ENCODE measurements at regions not wholly inside any gene's neighbourhood (a gene's known extent, or its start where the extent isn't known, plus 50 kb on each side); places are given as distances from the start of the nearest gene placed in this dataset.

DNA sequence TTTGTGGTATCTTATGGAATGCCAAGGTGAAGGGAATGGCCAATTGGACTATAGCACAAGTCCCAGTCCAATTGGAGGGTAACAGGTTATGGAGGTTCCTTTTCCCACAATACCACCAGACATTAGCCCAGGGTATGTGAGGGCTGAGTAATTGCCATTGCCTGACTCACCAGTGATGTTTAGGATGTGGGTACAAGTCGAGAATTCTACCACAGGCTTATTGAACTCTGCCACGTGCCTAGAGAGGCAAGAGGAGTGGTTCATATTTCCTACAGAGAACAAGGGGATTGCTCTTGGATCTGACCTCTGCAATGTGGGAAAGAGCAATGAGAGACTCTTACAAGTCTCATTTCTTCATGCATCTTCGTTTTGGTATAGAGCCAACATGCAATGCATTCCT is 85.0 kb upstream of the XCR1 start:
- no peak overlapping the region for H4K5ac ChIP-seq (ENCODE audit: insufficient read length, low read depth, low read length)
- H2BK15ac ChIP-seq (ENCODE audit: low read depth, low read length) = no peak overlapping the region
- no peak overlapping the region for H2AK5ac ChIP-seq (ENCODE audit: insufficient read length, low read length)
- H2AFZ ChIP-seq (ENCODE audit: low read length) = no peak overlapping the region
- Mint-ChIP-seq H3K4me1 (peaks cover 21 to 32% of the 10 kb centered on the region in 2 experiments), H3K36me3 (ENCODE audit: insufficient read depth in 1 of 3, low read depth in 3 of 3) (peaks cover 0 to 10% (median 0%) of the 10 kb centered on the region in 3 experiments; a peak in 1 of 7 replicates), H3K4me3 (no peak overlapping the region), H3K27me3 (ENCODE audit: low read depth) (peaks cover 2% of the 10 kb centered on the region; the same call in 1 of the 2 replicates), H3K9me3 (peaks cover 2 to 6% of the 10 kb centered on the region in 2 experiments; a peak in 3 of 5 replicates), H3K27ac (no peak overlapping the region)
- no peak overlapping the region for H2BK5ac ChIP-seq (ENCODE audit: insufficient read length, low read length)
- H4K8ac ChIP-seq (replicated peaks; ENCODE audit: insufficient read length, low read depth, low read length) = no peak overlapping the region
- no peaks in the 10 kb centered on the region for H3K79me1 ChIP-seq (ENCODE audit: insufficient read depth, low read depth, low read length, poor library complexity, severe bottlenecking)
- H3K27me3 ChIP-seq (ENCODE audit: insufficient read depth, low read length) = no peaks in the 10 kb centered on the region
- H3K4me2 ChIP-seq (ENCODE audit: insufficient read depth, insufficient read length, low read length) = no peak overlapping the region
- TF ChIP-seq, protein P1, sequence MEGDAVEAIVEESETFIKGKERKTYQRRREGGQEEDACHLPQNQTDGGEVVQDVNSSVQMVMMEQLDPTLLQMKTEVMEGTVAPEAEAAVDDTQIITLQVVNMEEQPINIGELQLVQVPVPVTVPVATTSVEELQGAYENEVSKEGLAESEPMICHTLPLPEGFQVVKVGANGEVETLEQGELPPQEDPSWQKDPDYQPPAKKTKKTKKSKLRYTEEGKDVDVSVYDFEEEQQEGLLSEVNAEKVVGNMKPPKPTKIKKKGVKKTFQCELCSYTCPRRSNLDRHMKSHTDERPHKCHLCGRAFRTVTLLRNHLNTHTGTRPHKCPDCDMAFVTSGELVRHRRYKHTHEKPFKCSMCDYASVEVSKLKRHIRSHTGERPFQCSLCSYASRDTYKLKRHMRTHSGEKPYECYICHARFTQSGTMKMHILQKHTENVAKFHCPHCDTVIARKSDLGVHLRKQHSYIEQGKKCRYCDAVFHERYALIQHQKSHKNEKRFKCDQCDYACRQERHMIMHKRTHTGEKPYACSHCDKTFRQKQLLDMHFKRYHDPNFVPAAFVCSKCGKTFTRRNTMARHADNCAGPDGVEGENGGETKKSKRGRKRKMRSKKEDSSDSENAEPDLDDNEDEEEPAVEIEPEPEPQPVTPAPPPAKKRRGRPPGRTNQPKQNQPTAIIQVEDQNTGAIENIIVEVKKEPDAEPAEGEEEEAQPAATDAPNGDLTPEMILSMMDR (conservative IDR thresholded peaks at IDR 0.05) = no peak
- peaks cover 3% of the 10 kb centered on the region; the same call in 1 of the 2 replicates for H3K4me1 ChIP-seq (ENCODE audit: insufficient read depth, low read length)
- no peaks in the 10 kb centered on the region for H3K9me3 ChIP-seq (ENCODE audit: control insufficient read depth, low read depth, low read length)
- H4K20me1 ChIP-seq (ENCODE audit: control insufficient read depth, insufficient read depth, insufficient read length) = no peaks in the 10 kb centered on the region
- no peaks in the 10 kb centered on the region for H3K79me2 ChIP-seq (ENCODE audit: insufficient read depth, low read length)
- H3T11ph ChIP-seq (ENCODE audit: low read length) = no peak overlapping the region
- no peak overlapping the region for H3K56ac ChIP-seq (ENCODE audit: insufficient read length, low read depth, low read length)
- no peak overlapping the region for H3K14ac ChIP-seq (ENCODE audit: insufficient read depth, low read length)
- no peak overlapping the region for H3K23ac ChIP-seq (ENCODE audit: insufficient read length, low read depth, low read length)
- no peaks in the 10 kb centered on the region for H3K23me2 ChIP-seq (ENCODE audit: insufficient read length, low read depth, low read length, poor library complexity, severe bottlenecking)
- H3K18ac ChIP-seq (ENCODE audit: insufficient read length, low read depth, low read length) = no peak overlapping the region
- H4K91ac ChIP-seq (ENCODE audit: insufficient read length, low read depth, low read length) = no peak overlapping the region
- no peak overlapping the region for H3K9ac ChIP-seq (ENCODE audit: extremely low read depth, insufficient read length, low read length)
- no peak overlapping the region for H3K27ac ChIP-seq (ENCODE audit: insufficient read length, low read depth, low read length)
- DNase-seq = no peak
- no peak overlapping the region for H2BK20ac ChIP-seq (ENCODE audit: low read depth, low read length, poor library complexity, severe bottlenecking)
- WGBS (ENCODE audit: extremely low coverage, insufficient read length, low lambda C conversion rate) = no CpG with 5 or more reads among the region's 3 CpGs
- no peak overlapping the region for H3K4ac ChIP-seq (ENCODE audit: low read depth, low read length)
- H2BK120ac ChIP-seq (ENCODE audit: low read depth, low read length, poor library complexity, severe bottlenecking) = no peak overlapping the region
- no peak overlapping the region for H2BK12ac ChIP-seq (ENCODE audit: insufficient read length, low read depth, low read length)

Measured in H9 (cell line).